ENCODE measurements at regions not wholly inside any gene's neighbourhood (a gene's known extent, or its start where the extent isn't known, plus 50 kb on each side); places are given as distances from the start of the nearest gene placed in this dataset.

- peaks cover 3 to 12% (median 5%) of the 10 kb centered on the region in 4 donors for H3K4me1 Mint-ChIP-seq
- POLR2A ChIA-PET (ENCODE audit: partially characterized antibody): no interaction called here
- H3K4me3 Mint-ChIP-seq: no peak overlapping the region
- Histone ChIP-seq H3K27me3 (ENCODE audit: insufficient read depth, low read length) (no peaks in the 10 kb centered on the region), H3K36me3 (ENCODE audit: insufficient read depth, low read length) (no peaks in the 10 kb centered on the region), H3K27ac (ENCODE audit: low read depth, low read length) (no peak overlapping the region), H3K4me1 (ENCODE audit: insufficient read depth, low read length) (no peaks in the 10 kb centered on the region), H3K9me3 (ENCODE audit: control insufficient read depth in 1 of 2, low read length in 2 of 2) (no peaks in the 10 kb centered on the region), H3K4me3 (ENCODE audit: low read length in 2 of 2) (no peak overlapping the region)
- DNase-seq: no peak
- H3K27me3 Mint-ChIP-seq: peaks cover 6 to 11% of the 10 kb centered on the region in 2 donors
- H3K9me3 Mint-ChIP-seq: no peaks in the 10 kb centered on the region
- intact Hi-C loops (cut with micrococcal nuclease): no loop called here
- H3K27ac Mint-ChIP-seq: no peak overlapping the region
- H3K36me3 Mint-ChIP-seq: no peaks in the 10 kb centered on the region
- CTCF ChIA-PET (ENCODE audit: partially characterized antibody): no interaction called here
Observed at GRCh38 chr19:5232798-5233505, 107.7 kb downstream of the PTPRS start.

GRCh38 chr19:5231857-5232678, 108.5 kb downstream of the PTPRS start:
- no peak overlapping the region for H3K4me3 ChIP-seq (ENCODE audit: low read length in 2 of 2)
- H3K9me3 ChIP-seq (ENCODE audit: control insufficient read depth in 1 of 2, low read length in 2 of 2): no peaks in the 10 kb centered on the region
- intact Hi-C loops (cut with micrococcal nuclease): no loop called here
- no peaks in the 10 kb centered on the region for H3K36me3 ChIP-seq (ENCODE audit: insufficient read depth, low read length)
- no peaks in the 10 kb centered on the region for H3K36me3 Mint-ChIP-seq
- peaks cover 3 to 12% (median 5%) of the 10 kb centered on the region in 4 donors for H3K4me1 Mint-ChIP-seq
- no peaks in the 10 kb centered on the region for H3K9me3 Mint-ChIP-seq
- CTCF ChIA-PET (ENCODE audit: partially characterized antibody): no interaction called here
- H3K27ac Mint-ChIP-seq: no peak overlapping the region
- H3K27ac ChIP-seq (ENCODE audit: low read depth, low read length): no peak overlapping the region
- H3K27me3 ChIP-seq (ENCODE audit: insufficient read depth, low read length): no peaks in the 10 kb centered on the region
- DNase-seq: no peak
- POLR2A ChIA-PET (ENCODE audit: partially characterized antibody): no interaction called here
- H3K4me1 ChIP-seq (ENCODE audit: insufficient read depth, low read length): no peaks in the 10 kb centered on the region
- peaks cover 10 to 13% of the 10 kb centered on the region in 2 donors for H3K27me3 Mint-ChIP-seq
- H3K4me3 Mint-ChIP-seq: no peak overlapping the region

GRCh38 chr19:5230730-5231555, 109.7 kb downstream of the PTPRS start:
- Mint-ChIP-seq H3K27ac (no peak overlapping the region), H3K27me3 (peaks cover 10 to 13% of the 10 kb centered on the region in 2 donors), H3K4me1 (peaks cover 3 to 12% (median 5%) of the 10 kb centered on the region in 4 donors), H3K36me3 (no peaks in the 10 kb centered on the region), H3K9me3 (no peaks in the 10 kb centered on the region), H3K4me3 (peak overlapping the region in 1 of 8 donors; percentile 6)
- intact Hi-C loops (cut with micrococcal nuclease): no loop called here
- no peak overlapping the region for H3K4me3 ChIP-seq (ENCODE audit: low read length in 2 of 2)
- no peak overlapping the region for H3K27ac ChIP-seq (ENCODE audit: low read depth, low read length)
- no peak for DNase-seq
- no peaks in the 10 kb centered on the region for H3K4me1 ChIP-seq (ENCODE audit: insufficient read depth, low read length)
- POLR2A ChIA-PET (ENCODE audit: partially characterized antibody): no interaction called here
- CTCF ChIA-PET (ENCODE audit: partially characterized antibody): no interaction called here
- H3K27me3 ChIP-seq (ENCODE audit: insufficient read depth, low read length): no peaks in the 10 kb centered on the region
- no peaks in the 10 kb centered on the region for H3K9me3 ChIP-seq (ENCODE audit: control insufficient read depth in 1 of 2, low read length in 2 of 2)
- no peaks in the 10 kb centered on the region for H3K36me3 ChIP-seq (ENCODE audit: insufficient read depth, low read length)

- CTCF ChIA-PET (ENCODE audit: partially characterized antibody): no interaction called here
- H3K36me3 Mint-ChIP-seq: no peaks in the 10 kb centered on the region
- Histone ChIP-seq H3K36me3 (ENCODE audit: insufficient read depth, low read length) (no peaks in the 10 kb centered on the region), H3K4me1 (ENCODE audit: insufficient read depth, low read length) (no peaks in the 10 kb centered on the region), H3K4me3 (ENCODE audit: low read length in 2 of 2) (no peak overlapping the region), H3K9me3 (ENCODE audit: control insufficient read depth in 1 of 2, low read length in 2 of 2) (no peaks in the 10 kb centered on the region), H3K27me3 (ENCODE audit: insufficient read depth, low read length) (no peaks in the 10 kb centered on the region), H3K27ac (ENCODE audit: low read depth, low read length) (no peak overlapping the region)
- H3K9me3 Mint-ChIP-seq: no peaks in the 10 kb centered on the region
- intact Hi-C loops (cut with micrococcal nuclease): no loop called here
- POLR2A ChIA-PET (ENCODE audit: partially characterized antibody): no interaction called here
- peaks cover 10 to 13% of the 10 kb centered on the region in 2 donors for H3K27me3 Mint-ChIP-seq
- H3K4me1 Mint-ChIP-seq: peaks cover 3 to 12% (median 5%) of the 10 kb centered on the region in 4 donors
- peak overlapping the region in 6 of 8 donors; percentile 4 to 55 (median 30) for H3K4me3 Mint-ChIP-seq
- no peak overlapping the region for H3K27ac Mint-ChIP-seq
- DNase-seq: no peak
Observed at GRCh38 chr19:5229778-5230335, 110.8 kb downstream of the PTPRS start.

GRCh38 chr19:5228932-5229777, 111.5 kb downstream of the PTPRS start:
- peak overlapping the region in 3 of 8 donors; percentile 18 to 53 (median 20) for H3K4me3 Mint-ChIP-seq
- H3K4me3 ChIP-seq (ENCODE audit: low read length in 2 of 2): no peak overlapping the region
- H3K9me3 ChIP-seq (ENCODE audit: control insufficient read depth in 1 of 2, low read length in 2 of 2): no peaks in the 10 kb centered on the region
- H3K27me3 Mint-ChIP-seq: peaks cover 10 to 13% of the 10 kb centered on the region in 2 donors
- no peak for DNase-seq
- H3K9me3 Mint-ChIP-seq: no peaks in the 10 kb centered on the region
- H3K27ac ChIP-seq (ENCODE audit: low read depth, low read length): no peak overlapping the region
- POLR2A ChIA-PET (ENCODE audit: partially characterized antibody): no interaction called here
- H3K4me1 ChIP-seq (ENCODE audit: insufficient read depth, low read length): no peaks in the 10 kb centered on the region
- intact Hi-C loops (cut with micrococcal nuclease): no loop called here
- no peak overlapping the region for H3K27ac Mint-ChIP-seq
- H3K36me3 ChIP-seq (ENCODE audit: insufficient read depth, low read length): no peaks in the 10 kb centered on the region
- peaks cover 3 to 12% (median 5%) of the 10 kb centered on the region in 4 donors for H3K4me1 Mint-ChIP-seq
- CTCF ChIA-PET (ENCODE audit: partially characterized antibody): no interaction called here
- H3K27me3 ChIP-seq (ENCODE audit: insufficient read depth, low read length): no peaks in the 10 kb centered on the region
- no peaks in the 10 kb centered on the region for H3K36me3 Mint-ChIP-seq

GRCh38 chr19:5228490-5228889, 112.1 kb downstream of the PTPRS start:
- no peak for DNase-seq
- Histone ChIP-seq H3K4me3 (ENCODE audit: low read length in 2 of 2) (no peak overlapping the region), H3K27me3 (ENCODE audit: insufficient read depth, low read length) (no peaks in the 10 kb centered on the region), H3K9me3 (ENCODE audit: control insufficient read depth in 1 of 2, low read length in 2 of 2) (no peaks in the 10 kb centered on the region), H3K27ac (ENCODE audit: low read depth, low read length) (no peak overlapping the region), H3K36me3 (ENCODE audit: insufficient read depth, low read length) (no peaks in the 10 kb centered on the region), H3K4me1 (ENCODE audit: insufficient read depth, low read length) (no peaks in the 10 kb centered on the region)
- Mint-ChIP-seq H3K36me3 (no peaks in the 10 kb centered on the region), H3K9me3 (no peaks in the 10 kb centered on the region), H3K4me1 (peaks cover 3 to 12% (median 5%) of the 10 kb centered on the region in 4 donors), H3K4me3 (no peak overlapping the region), H3K27ac (no peak overlapping the region), H3K27me3 (peaks cover 10 to 13% of the 10 kb centered on the region in 2 donors)
- ChIA-PET CTCF (ENCODE audit: partially characterized antibody) (no interaction called here), POLR2A (ENCODE audit: partially characterized antibody) (no interaction called here)
- intact Hi-C loops (cut with micrococcal nuclease): no loop called here
